HCT116 (cell line): ENCODE measurements at regions not wholly inside any gene's neighbourhood (a gene's known extent, or its start where the extent isn't known, plus 50 kb on each side); places are given as distances from the start of the nearest gene placed in this dataset.

Source experiments
- ATAC-seq: fragments of 200-7000 bp; cut with Tn5 transposase; 2 replicates; pipeline ENCODE4 v1.9.1; 2020; ENCODE audit warnings: mild to moderate bottlenecking, moderate library complexity
- BruUV-seq: library from RNA; stranded (reverse); fragments of 400-500 nt; replicated peaks from 2 replicates; lab custom pipeline; 2021; lab: Mats Ljungman, UMichigan
- CTCF ChIA-PET: fragments of 300-600 bp; sonication (Branson Sonifier 250); formaldehyde crosslinking; loops from one replicate; lab custom pipeline; 2021; ENCODE audit warnings: antibody characterized with exemption; lab: Charles Lee
- POLR2A ChIA-PET: fragments of 300-600, 350-600 bp; sonication (Branson Sonifier 250); formaldehyde crosslinking; loops from one replicate; lab custom pipeline; 2021; ENCODE audit warnings: antibody characterized with exemption; lab: Charles Lee
- RAD21 ChIA-PET, 2 experiments: fragments of 300-600 bp; sonication (Branson Sonifier 250); formaldehyde crosslinking; loops; one replicate each; lab custom pipeline; 2023; ENCODE audit warnings: low total read pairs in 2 of 2; ENCODE audit not compliant: uncharacterized antibody in 2 of 2, unreplicated experiment in 2 of 2, low non-redundant PET in 1 of 2; lab: Charles Lee
- DNase-seq: peaks from one replicate; pipeline ENCODE4 v3.0.0-alpha.2; 2010; ENCODE audit warnings: low read depth, low spot score
- H2AFZ ChIP-seq: fragments of 200-600 bp; shearing (Covaris generic), sonication (generic); 2 replicates; pipeline ENCODE4 v1.6.1; 2017; ENCODE audit warnings: low read depth, mixed run types, mixed read lengths, antibody characterized with exemption, low read length; ENCODE audit not compliant: poor library complexity, severe bottlenecking
- H3K27ac ChIP-seq: 2 replicates; pipeline ENCODE4 v1.5.1; 2012; ENCODE audit warnings: low read depth, low read length
- H3K27me3 ChIP-seq: fragments of 200-600 bp; sonication (generic); 2 replicates; pipeline ENCODE4 v1.6.1; 2016; ENCODE audit warnings: mixed run types, low read length, mixed read lengths; ENCODE audit not compliant: insufficient read depth
- H3K36me3 ChIP-seq, 2 experiments: fragments of 200-500 bp in 1 of 2; fragments of 200-600 bp in 1 of 2; sonication (Bioruptor generic) in 1 of 2; sonication (generic) in 1 of 2; 2 replicates each; pipeline versions ENCODE4 v1.5.1 to v1.6.1; 2014 to 2016; ENCODE audit warnings: low read length in 2 of 2, inconsistent platforms in 1 of 2, mixed read lengths in 1 of 2, mixed run types in 1 of 2; ENCODE audit not compliant: insufficient read depth in 2 of 2, control insufficient read depth in 1 of 2
- H3K4me1 ChIP-seq, 2 experiments: fragments of 200-600 bp in 1 of 2; sonication (generic) in 1 of 2; 2 replicates each; pipeline versions ENCODE4 v1.5.1 to v1.6.1; 2012 to 2017; ENCODE audit warnings: low read length in 2 of 2, inconsistent platforms in 1 of 2, mild to moderate bottlenecking in 1 of 2, mixed read lengths in 1 of 2, mixed run types in 1 of 2, moderate library complexity in 1 of 2; ENCODE audit not compliant: insufficient read depth in 2 of 2, control insufficient read depth in 1 of 2
- H3K4me2 ChIP-seq: fragments of 200-600 bp; sonication (generic); 2 replicates; pipeline ENCODE4 v1.6.1; 2017; ENCODE audit warnings: mixed run types, low read length, mixed read lengths
- H3K4me3 ChIP-seq, 2 experiments: fragments of 200-600 bp in 1 of 2; sonication (generic) in 1 of 2; replicated peaks in 1 of 2; 2 replicates each; pipeline ENCODE4 v1.5.1; 2011 to 2016; ENCODE audit warnings: low read length in 2 of 2, control low read depth in 1 of 2, low read depth in 1 of 2, mild to moderate bottlenecking in 1 of 2, mixed read lengths in 1 of 2, mixed run types in 1 of 2
- H3K79me2 ChIP-seq: fragments of 200-600 bp; sonication (generic); 2 replicates; pipeline ENCODE4 v1.6.1; 2017; ENCODE audit warnings: mild to moderate bottlenecking, mixed run types, low read length, moderate library complexity, mixed read lengths; ENCODE audit not compliant: insufficient read depth
- H3K9ac ChIP-seq: fragments of 200-600 bp; sonication (generic); 2 replicates; pipeline ENCODE4 v1.6.1; 2016; ENCODE audit warnings: low read length, mixed read lengths
- H3K9me2 ChIP-seq: fragments of 200-600 bp; sonication (generic), shearing (Covaris generic); 2 replicates; pipeline ENCODE4 v1.6.1; 2017; ENCODE audit warnings: mixed run types, mild to moderate bottlenecking, moderate library complexity; ENCODE audit not compliant: insufficient read depth
- H3K9me3 ChIP-seq, 2 experiments: fragments of 200-500 bp in 1 of 2; fragments of 200-600 bp in 1 of 2; sonication (Bioruptor generic) in 1 of 2; sonication (generic) in 1 of 2; 2 replicates each; pipeline ENCODE4 v1.6.1; 2014 to 2017; ENCODE audit warnings: low read length in 2 of 2, mixed read lengths in 2 of 2, inconsistent platforms in 1 of 2, low read depth in 1 of 2, mild to moderate bottlenecking in 1 of 2, mixed run types in 1 of 2, moderate library complexity in 1 of 2; ENCODE audit not compliant: control insufficient read depth in 1 of 2, insufficient read depth in 1 of 2
- H4K20me1 ChIP-seq: fragments of 200-600 bp; sonication (generic), shearing (Covaris generic); 2 replicates; pipeline ENCODE4 v1.6.1; 2017; ENCODE audit warnings: mixed run types, mild to moderate bottlenecking, moderate library complexity; ENCODE audit not compliant: insufficient read depth
- EGR1 ChIP-seq: IDR thresholded peaks from 2 replicates; pipeline ENCODE4 v1.6.1; 2012; ENCODE audit warnings: low read depth
- EZH2 ChIP-seq: fragments of 200-600 bp; sonication (generic); IDR thresholded peaks from 2 replicates; pipeline ENCODE4 v1.6.1; 2017; ENCODE audit warnings: antibody characterized with exemption, mixed run types
- JUND ChIP-seq: IDR thresholded peaks from 2 replicates; pipeline ENCODE4 v1.6.1; 2012
- POLR2A ChIP-seq: IDR thresholded peaks from 2 replicates; pipeline ENCODE4 v1.7.0; 2011; ENCODE audit warnings: borderline replicate concordance; ENCODE audit not compliant: insufficient read depth, insufficient read length; ENCODE audit errors: extremely low read depth
- POLR2AphosphoS5 ChIP-seq: IDR thresholded peaks from 2 replicates; pipeline ENCODE4 v1.6.1; 2011; ENCODE audit warnings: mild to moderate bottlenecking, low read depth, low read length, moderate library complexity
- RAD21 ChIP-seq: IDR thresholded peaks from 2 replicates; pipeline ENCODE4 v1.6.1; 2012; ENCODE audit warnings: low read depth, mild to moderate bottlenecking
- SP1 ChIP-seq: IDR thresholded peaks from 2 replicates; pipeline ENCODE4 v1.6.1; 2012; ENCODE audit warnings: low read depth
- TCF7L2 ChIP-seq: IDR thresholded peaks from 2 replicates; pipeline ENCODE4 v1.7.0; 2011; ENCODE audit warnings: borderline replicate concordance, inconsistent platforms; ENCODE audit not compliant: insufficient read depth, insufficient read length; ENCODE audit errors: extremely low read depth
- YY1 ChIP-seq: IDR thresholded peaks from 2 replicates; pipeline ENCODE4 v1.6.1; 2011; ENCODE audit warnings: low read length, low read depth, moderate library complexity, mild to moderate bottlenecking; ENCODE audit not compliant: insufficient replicate concordance; ENCODE audit errors: extremely low read depth
- ZFX ChIP-seq: fragments of 450-650 bp; IDR thresholded peaks from 2 replicates; pipeline ENCODE4 v1.6.1; 2017
- ZNF274 ChIP-seq: fragments of 200-500 bp; sonication (Bioruptor generic); IDR thresholded peaks from 2 replicates; pipeline ENCODE4 v1.6.1; 2014; ENCODE audit warnings: mild to moderate bottlenecking, low read depth, low read length, inconsistent platforms
- intact Hi-C: fragments of 100-400 bp; cut with micrococcal nuclease; formaldehyde crosslinking; loops from 2 replicates; pipeline ENCODE4 v1.10.0; 2022
- TF ChIP-seq, protein P1 (sequence below): IDR thresholded peaks from 2 replicates; pipeline ENCODE4 v1.6.1; 2012
- TF ChIP-seq, protein P2 (sequence below): IDR thresholded peaks from 2 replicates; pipeline ENCODE4 v1.6.1; 2011; ENCODE audit warnings: mild to moderate bottlenecking, low read length, moderate library complexity; ENCODE audit not compliant: insufficient replicate concordance; ENCODE audit errors: extremely low read depth
- TF ChIP-seq, protein P3 (sequence below): IDR thresholded peaks from 2 replicates; pipeline ENCODE4 v1.6.1; 2012

DNA sequence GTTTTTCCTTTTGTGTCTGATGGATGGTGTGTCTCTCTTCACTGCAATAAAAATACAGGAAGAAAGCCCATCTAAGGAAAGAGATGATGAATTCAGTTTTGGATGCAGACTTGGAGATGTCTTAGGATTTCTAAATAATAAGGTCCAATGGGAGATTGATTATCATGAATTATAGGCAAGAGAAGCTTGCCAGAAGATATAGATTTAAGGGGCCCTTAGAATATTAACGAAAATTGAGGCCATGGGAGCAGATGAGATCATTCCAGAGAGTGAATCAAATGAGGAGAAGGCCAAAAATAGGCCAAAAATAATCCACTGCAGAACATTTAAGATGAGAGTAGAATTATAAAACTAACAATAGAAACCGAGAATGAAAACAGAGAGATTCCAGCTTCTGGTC is 63.1 kb downstream of the KCNJ2 start:
- ATAC-seq: no peak
- H3K4me2 ChIP-seq: no peak overlapping the region
- peaks cover 14 to 30% of the 10 kb centered on the region in 2 experiments; a peak in 3 of 4 replicates for H3K9me3 ChIP-seq
- H3K27me3 ChIP-seq: no peaks in the 10 kb centered on the region
- no peak for DNase-seq
- RAD21 ChIA-PET: no interaction called here
- no peak overlapping the region for H3K9ac ChIP-seq
- H3K9me2 ChIP-seq: no peaks in the 10 kb centered on the region
- H4K20me1 ChIP-seq: no peaks in the 10 kb centered on the region
- no peak overlapping the region for H3K27ac ChIP-seq
- H3K79me2 ChIP-seq: no peaks in the 10 kb centered on the region
- no peaks in the 10 kb centered on the region for H3K4me1 ChIP-seq
- H2AFZ ChIP-seq: no peak overlapping the region
- no peaks in the 10 kb centered on the region for H3K36me3 ChIP-seq
- H3K4me3 ChIP-seq: no peak overlapping the region
- CTCF ChIA-PET: no interaction called here
- BruUV-seq: no TSS peak
- POLR2A ChIA-PET: no interaction called here
- TF ChIP-seq ZFX (no peak), JUND (no peak), POLR2AphosphoS5 (no peak), EZH2 (no peak), EGR1 (no peak), POLR2A (no peak), YY1 (no peak), SP1 (no peak), TCF7L2 (no peak), RAD21 (no peak), ZNF274 (no peak)
- TF ChIP-seq, protein P1, sequence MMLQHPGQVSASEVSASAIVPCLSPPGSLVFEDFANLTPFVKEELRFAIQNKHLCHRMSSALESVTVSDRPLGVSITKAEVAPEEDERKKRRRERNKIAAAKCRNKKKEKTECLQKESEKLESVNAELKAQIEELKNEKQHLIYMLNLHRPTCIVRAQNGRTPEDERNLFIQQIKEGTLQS: no peak
- TF ChIP-seq, protein P2, sequence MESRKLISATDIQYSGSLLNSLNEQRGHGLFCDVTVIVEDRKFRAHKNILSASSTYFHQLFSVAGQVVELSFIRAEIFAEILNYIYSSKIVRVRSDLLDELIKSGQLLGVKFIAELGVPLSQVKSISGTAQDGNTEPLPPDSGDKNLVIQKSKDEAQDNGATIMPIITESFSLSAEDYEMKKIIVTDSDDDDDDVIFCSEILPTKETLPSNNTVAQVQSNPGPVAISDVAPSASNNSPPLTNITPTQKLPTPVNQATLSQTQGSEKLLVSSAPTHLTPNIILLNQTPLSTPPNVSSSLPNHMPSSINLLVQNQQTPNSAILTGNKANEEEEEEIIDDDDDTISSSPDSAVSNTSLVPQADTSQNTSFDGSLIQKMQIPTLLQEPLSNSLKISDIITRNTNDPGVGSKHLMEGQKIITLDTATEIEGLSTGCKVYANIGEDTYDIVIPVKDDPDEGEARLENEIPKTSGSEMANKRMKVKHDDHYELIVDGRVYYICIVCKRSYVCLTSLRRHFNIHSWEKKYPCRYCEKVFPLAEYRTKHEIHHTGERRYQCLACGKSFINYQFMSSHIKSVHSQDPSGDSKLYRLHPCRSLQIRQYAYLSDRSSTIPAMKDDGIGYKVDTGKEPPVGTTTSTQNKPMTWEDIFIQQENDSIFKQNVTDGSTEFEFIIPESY: no peak
- TF ChIP-seq, protein P3, sequence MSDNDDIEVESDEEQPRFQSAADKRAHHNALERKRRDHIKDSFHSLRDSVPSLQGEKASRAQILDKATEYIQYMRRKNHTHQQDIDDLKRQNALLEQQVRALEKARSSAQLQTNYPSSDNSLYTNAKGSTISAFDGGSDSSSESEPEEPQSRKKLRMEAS: no peak
- TF ChIP-seq, all 23 proteins: peak for 0
- intact Hi-C loops: no loop called here
